ENCODE measurements at regions not wholly inside any gene's neighbourhood (a gene's known extent, or its start where the extent isn't known, plus 50 kb on each side); places are given as distances from the start of the nearest gene placed in this dataset.

DNA sequence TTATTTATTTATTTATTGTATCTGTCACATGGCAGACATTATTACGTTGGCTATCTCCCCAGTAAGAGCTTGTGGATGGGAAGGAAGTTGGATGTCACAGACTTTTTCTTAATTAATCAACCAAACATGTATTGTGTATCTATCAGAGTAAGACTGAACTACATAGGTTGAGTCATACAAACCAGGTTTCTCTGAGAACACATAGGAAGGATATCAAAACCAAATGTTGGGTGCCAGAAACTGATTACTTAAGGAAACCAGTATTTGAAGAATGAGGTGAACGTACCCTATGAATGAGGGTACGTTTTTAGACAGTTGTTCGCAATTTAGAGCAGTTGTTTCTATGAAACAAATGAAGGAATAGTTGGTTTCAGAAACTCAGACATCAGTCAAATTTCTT is 136.4 kb downstream of the SLC17A6 start:
- H3K4me1 ChIP-seq, result no peaks in the 10 kb centered on the region
- intact Hi-C loops (cut with DNase I; ENCODE audit: low total_unique reads), result no loop called here
- TF ChIP-seq POLR2A (IDR thresholded peaks at IDR 0.05), result no peak
- TF ChIP-seq, protein P1, sequence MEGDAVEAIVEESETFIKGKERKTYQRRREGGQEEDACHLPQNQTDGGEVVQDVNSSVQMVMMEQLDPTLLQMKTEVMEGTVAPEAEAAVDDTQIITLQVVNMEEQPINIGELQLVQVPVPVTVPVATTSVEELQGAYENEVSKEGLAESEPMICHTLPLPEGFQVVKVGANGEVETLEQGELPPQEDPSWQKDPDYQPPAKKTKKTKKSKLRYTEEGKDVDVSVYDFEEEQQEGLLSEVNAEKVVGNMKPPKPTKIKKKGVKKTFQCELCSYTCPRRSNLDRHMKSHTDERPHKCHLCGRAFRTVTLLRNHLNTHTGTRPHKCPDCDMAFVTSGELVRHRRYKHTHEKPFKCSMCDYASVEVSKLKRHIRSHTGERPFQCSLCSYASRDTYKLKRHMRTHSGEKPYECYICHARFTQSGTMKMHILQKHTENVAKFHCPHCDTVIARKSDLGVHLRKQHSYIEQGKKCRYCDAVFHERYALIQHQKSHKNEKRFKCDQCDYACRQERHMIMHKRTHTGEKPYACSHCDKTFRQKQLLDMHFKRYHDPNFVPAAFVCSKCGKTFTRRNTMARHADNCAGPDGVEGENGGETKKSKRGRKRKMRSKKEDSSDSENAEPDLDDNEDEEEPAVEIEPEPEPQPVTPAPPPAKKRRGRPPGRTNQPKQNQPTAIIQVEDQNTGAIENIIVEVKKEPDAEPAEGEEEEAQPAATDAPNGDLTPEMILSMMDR (IDR thresholded peaks at IDR 0.05 in 4 of 5, conservative IDR thresholded peaks at IDR 0.05 in 1 of 5), result no peak
- no peaks in the 10 kb centered on the region for H3K27me3 ChIP-seq
- H3K36me3 ChIP-seq, result no peaks in the 10 kb centered on the region
- in situ Hi-C loops (cut with MboI; ENCODE audit: low sequenced_read_pairs in 4 of 4), result no loop called here
- no peak overlapping the region for H3K4me3 ChIP-seq
- no peak overlapping the region for H3K27ac ChIP-seq
- ATAC-seq (no peak), DNase-seq (no peak)
- H3K9me3 ChIP-seq, result no peaks in the 10 kb centered on the region

DNA sequence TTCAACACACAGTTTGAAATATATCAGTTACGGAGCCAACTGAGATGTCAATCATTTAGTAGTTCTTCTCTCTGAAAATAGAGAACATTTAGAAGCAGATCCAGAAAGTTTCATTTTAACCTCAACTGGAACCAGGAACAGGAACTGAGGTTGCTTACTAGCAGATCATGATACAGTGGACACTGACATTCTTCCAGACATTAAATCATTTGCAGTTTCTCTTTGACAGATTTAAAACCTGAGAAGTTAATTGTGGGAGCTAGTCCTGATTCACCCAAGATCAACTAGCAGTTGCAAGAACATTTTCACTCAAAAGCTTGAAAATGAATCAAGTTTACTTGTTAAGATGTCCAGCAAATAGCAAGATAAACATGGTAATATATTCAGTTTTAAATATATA is 135.4 kb downstream of the SLC17A6 start:
- intact Hi-C loops (cut with DNase I; ENCODE audit: low total_unique reads), result no loop called here
- no peak overlapping the region for H3K4me3 ChIP-seq
- TF ChIP-seq POLR2A (IDR thresholded peaks at IDR 0.05), result no peak
- TF ChIP-seq, protein P1 (IDR thresholded peaks at IDR 0.05 in 4 of 5, conservative IDR thresholded peaks at IDR 0.05 in 1 of 5), result no peak
- ATAC-seq, result no peak
- no peak overlapping the region for H3K27ac ChIP-seq
- no peaks in the 10 kb centered on the region for H3K36me3 ChIP-seq
- in situ Hi-C loops (cut with MboI; ENCODE audit: low sequenced_read_pairs in 4 of 4), result no loop called here
- no peaks in the 10 kb centered on the region for H3K4me1 ChIP-seq
- H3K9me3 ChIP-seq, result no peaks in the 10 kb centered on the region
- no peaks in the 10 kb centered on the region for H3K27me3 ChIP-seq
- DNase-seq, result no peak

DNA sequence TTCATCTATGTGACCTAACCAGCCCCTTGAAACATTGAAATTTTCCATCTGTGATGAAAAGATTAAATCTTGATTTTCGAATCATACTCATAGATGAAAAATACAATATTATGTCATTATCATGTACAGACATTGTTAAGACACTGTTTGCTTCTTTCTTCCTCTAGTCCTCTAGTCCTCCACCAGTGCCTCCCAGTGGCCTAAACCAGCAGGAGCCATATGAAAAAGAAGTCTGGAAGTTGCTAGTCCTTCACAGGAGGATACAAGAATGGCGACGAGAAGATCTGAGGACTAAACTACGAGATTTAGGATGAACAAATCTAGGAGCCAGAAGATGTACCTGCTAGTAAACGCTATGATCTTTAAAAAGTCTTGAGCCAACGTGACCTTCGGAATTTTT is 134.1 kb downstream of the SLC17A6 start:
- DNase-seq, result no peak
- intact Hi-C loops (cut with DNase I; ENCODE audit: low total_unique reads), result no loop called here

DNA sequence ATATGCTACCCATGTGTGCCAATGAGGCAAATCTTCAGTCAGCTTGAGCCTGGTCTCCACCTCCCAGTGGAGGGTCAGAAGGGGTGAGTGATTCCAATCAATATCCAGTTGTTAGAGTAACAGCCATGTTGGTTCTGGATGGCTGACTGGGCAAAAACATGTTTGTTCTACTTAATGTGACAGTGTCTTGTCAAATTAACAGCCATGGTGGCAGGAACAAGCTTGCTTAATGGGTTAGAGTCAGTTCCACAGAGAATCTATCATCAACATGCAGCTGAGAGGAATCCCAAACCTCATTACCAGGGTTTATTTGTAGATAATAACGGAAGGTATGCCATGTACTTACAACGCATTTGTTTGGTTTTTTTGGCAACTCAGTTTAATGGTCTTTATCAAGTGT is 133.2 kb downstream of the SLC17A6 start:
- H3K27me3 ChIP-seq, result no peaks in the 10 kb centered on the region
- H3K4me3 ChIP-seq, result no peak overlapping the region
- H3K36me3 ChIP-seq, result no peaks in the 10 kb centered on the region
- H3K9me3 ChIP-seq, result no peaks in the 10 kb centered on the region
- no peak for TF ChIP-seq POLR2A (IDR thresholded peaks at IDR 0.05)
- TF ChIP-seq, protein P1 (IDR thresholded peaks at IDR 0.05 in 4 of 5, conservative IDR thresholded peaks at IDR 0.05 in 1 of 5), result no peak
- ATAC-seq, result no peak
- in situ Hi-C loops (cut with MboI; ENCODE audit: low sequenced_read_pairs in 4 of 4) (no loop called here), intact Hi-C loops (cut with DNase I; ENCODE audit: low total_unique reads) (no loop called here)
- DNase-seq, result no peak
- no peaks in the 10 kb centered on the region for H3K4me1 ChIP-seq
- H3K27ac ChIP-seq, result no peak overlapping the region

More for the DNA sequence above, 134.1 kb downstream of the SLC17A6 start:
- no peak overlapping the region for H3K4me3 ChIP-seq
- no peaks in the 10 kb centered on the region for H3K9me3 ChIP-seq
- no peaks in the 10 kb centered on the region for H3K4me1 ChIP-seq
- TF ChIP-seq POLR2A (IDR thresholded peaks at IDR 0.05), result no peak
- H3K27ac ChIP-seq, result no peak overlapping the region
- H3K27me3 ChIP-seq, result no peaks in the 10 kb centered on the region
- no peaks in the 10 kb centered on the region for H3K36me3 ChIP-seq
- no peak for ATAC-seq
- in situ Hi-C loops (cut with MboI; ENCODE audit: low sequenced_read_pairs in 4 of 4), result no loop called here

DNA sequence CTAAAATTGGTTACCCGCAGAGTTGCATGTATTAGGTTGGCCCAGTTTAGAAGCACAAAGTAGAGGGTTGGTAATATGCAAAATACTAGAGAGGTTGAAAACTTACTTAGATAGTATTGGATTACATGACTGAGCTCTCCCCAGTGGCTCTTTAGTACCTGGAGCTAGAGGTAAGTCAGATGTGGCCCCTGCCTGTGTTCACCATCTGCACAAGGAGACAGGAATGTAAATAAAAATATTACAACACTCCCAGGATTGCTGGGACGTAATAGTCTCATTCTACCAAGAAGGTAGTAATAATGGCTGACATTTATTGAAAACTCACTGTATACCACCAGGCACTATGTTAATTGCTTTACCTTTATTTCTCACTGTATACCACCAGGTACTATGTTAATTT is 129.6 kb downstream of the SLC17A6 start:
- no peaks in the 10 kb centered on the region for H3K27me3 ChIP-seq
- no peak overlapping the region for H3K27ac ChIP-seq
- H3K4me1 ChIP-seq, result peaks cover 0 to 4% of the 10 kb centered on the region in 2 donors
- H3K36me3 ChIP-seq, result no peaks in the 10 kb centered on the region
- DNase-seq (no peak), ATAC-seq (no peak)
- in situ Hi-C loops (cut with MboI; ENCODE audit: low sequenced_read_pairs in 4 of 4) (no loop called here), intact Hi-C loops (cut with DNase I; ENCODE audit: low total_unique reads) (no loop called here)
- no peaks in the 10 kb centered on the region for H3K9me3 ChIP-seq
- TF ChIP-seq, protein P1 (IDR thresholded peaks at IDR 0.05 in 4 of 5, conservative IDR thresholded peaks at IDR 0.05 in 1 of 5), result no peak
- no peak for TF ChIP-seq POLR2A (IDR thresholded peaks at IDR 0.05)
- H3K4me3 ChIP-seq, result no peak overlapping the region

All from gastrocnemius medialis (tissue), 4 donors.